GM12878 (cell line): ENCODE measurements at regions not wholly inside any gene's neighbourhood (a gene's known extent, or its start where the extent isn't known, plus 50 kb on each side); places are given as distances from the start of the nearest gene placed in this dataset.
"Not testable (repeated sequence)": the region's sequence is repeated elsewhere in the genome, so short reads cannot be mapped to it uniquely, and the experiment has no call there.

Experiments
- ATAC-seq: fragments of 200-7000 bp; cut with Tn5 transposase; 3 replicates; pipeline ENCODE4 v1.9.1; 2020; ENCODE audit warnings: mild to moderate bottlenecking, moderate library complexity
- BruUV-seq: library from RNA; stranded (reverse); fragments of 400-500 nt; replicated peaks from 2 replicates; lab custom pipeline; 2021; lab: Mats Ljungman, UMichigan
- CTCF ChIA-PET: fragments of 300-600 bp; sonication (Branson Sonifier 250); formaldehyde crosslinking; extraction: SDS; loops from one replicate; lab custom pipeline; 2021; ENCODE audit warnings: inconsistent platforms; lab: Yijun Ruan, JAX
- POLR2A ChIA-PET: fragments of 350-600 bp; formaldehyde crosslinking; extraction: SDS; loops from one replicate; lab custom pipeline; 2021; ENCODE audit warnings: inconsistent platforms; lab: Charles Lee
- RAD21 ChIA-PET: fragments of 300-600 bp; sonication (Branson Sonifier 250); formaldehyde crosslinking; loops from one replicate; lab custom pipeline; 2023; ENCODE audit warnings: antibody characterized with exemption; ENCODE audit not compliant: unreplicated experiment; lab: Charles Lee
- SMC1A ChIA-PET: fragments of 300-600 bp; sonication (Branson Sonifier 250); formaldehyde crosslinking; loops from one replicate; lab custom pipeline; 2023; ENCODE audit not compliant: unreplicated experiment, uncharacterized antibody; lab: Charles Lee
- DNase-seq: peaks from one replicate; pipeline ENCODE4 v3.0.0-alpha.2; 2011; ENCODE audit warnings: low read depth, low spot score
- FAIRE-seq: peaks from 3 replicates; lab custom pipeline; 2011; peaks lifted over from hg19 to GRCh38; lab: Jason Lieb, UNC
- H2AFZ ChIP-seq: 2 replicates; pipeline ENCODE4 v1.6.0; 2011; ENCODE audit warnings: low read depth, low read length, control low read depth; ENCODE audit not compliant: control insufficient read depth
- H3K27ac ChIP-seq: 2 replicates; pipeline ENCODE4 v1.5.1; 2011; ENCODE audit warnings: control low read depth; ENCODE audit not compliant: control insufficient read depth, insufficient read depth
- H3K27me3 ChIP-seq, 2 experiments: replicated peaks in 1 of 2; 2 replicates each; pipeline versions ENCODE4 v1.6.0 to v1.6.1; 2011; ENCODE audit warnings: low read length in 1 of 2; ENCODE audit not compliant: control insufficient read depth in 2 of 2, insufficient read depth in 2 of 2
- H3K36me3 ChIP-seq, 2 experiments: 2 replicates each; pipeline ENCODE4 v1.5.1; 2011; ENCODE audit warnings: low read length in 1 of 2; ENCODE audit not compliant: control insufficient read depth in 2 of 2, insufficient read depth in 2 of 2
- H3K4me1 ChIP-seq: 2 replicates; pipeline ENCODE4 v1.6.1; 2011; ENCODE audit warnings: mild to moderate bottlenecking, low read length, moderate library complexity, mixed read lengths; ENCODE audit not compliant: control insufficient read depth, insufficient read depth
- H3K4me2 ChIP-seq: 2 replicates; pipeline ENCODE4 v1.6.0; 2011; ENCODE audit warnings: control low read depth; ENCODE audit not compliant: control insufficient read depth, insufficient read depth
- H3K4me3 ChIP-seq: fragments of 200-600 bp; sonication (generic); 2 replicates; pipeline ENCODE4 v1.5.1; 2016
- H3K79me2 ChIP-seq: 2 replicates; pipeline ENCODE4 v1.6.0; 2011; ENCODE audit warnings: low read length; ENCODE audit not compliant: control insufficient read depth, insufficient read depth
- H3K9ac ChIP-seq: 2 replicates; pipeline ENCODE4 v1.8.0; 2011; ENCODE audit warnings: low read length, control low read depth, mixed read lengths; ENCODE audit not compliant: control insufficient read depth, insufficient read depth
- H3K9me3 ChIP-seq: replicated peaks from 3 replicates; pipeline ENCODE4 v1.5.1; 2011; ENCODE audit warnings: mild to moderate bottlenecking, low read length; ENCODE audit not compliant: control insufficient read depth, insufficient read depth
- H4K20me1 ChIP-seq: 2 replicates; pipeline ENCODE4 v1.6.0; 2011; ENCODE audit not compliant: control insufficient read depth, insufficient read depth
- WGBS: methylation state at CpG from one replicate; pipeline ENCODE4 v1.1.6; 2016; ENCODE audit warnings: low lambda C conversion rate; ENCODE audit not compliant: insufficient replicate concordance, insufficient coverage; ENCODE audit errors: missing lambda C conversion rate; 5-methylcytosine and 5-hydroxymethylcytosine counted together
- in situ Hi-C: fragments of 300-500 bp; cut with MboI; formaldehyde crosslinking; loops from 9 replicates; pipeline ENCODE4 v1.14.3; 2018; ENCODE audit warnings: mixed read lengths
- intact Hi-C: fragments of 100-400 bp; cut with micrococcal nuclease; formaldehyde crosslinking; loops from one replicate; pipeline ENCODE4 v1.14.2; 2022; ENCODE audit not compliant: unreplicated experiment

GRCh38 chr9:40892315-40892714 is 236.2 kb downstream of the FOXD4L6 start:
- ATAC-seq, FAIRE-seq, H3K36me3 ChIP-seq, intact Hi-C loops, H3K9ac ChIP-seq, in situ Hi-C loops, SMC1A ChIA-PET, POLR2A ChIA-PET, CTCF ChIA-PET, RAD21 ChIA-PET, DNase-seq, H3K4me3 ChIP-seq, H3K9me3 ChIP-seq, H3K27me3 ChIP-seq, H4K20me1 ChIP-seq, BruUV-seq, H3K27ac ChIP-seq, H3K4me2 ChIP-seq, H2AFZ ChIP-seq, H3K79me2 ChIP-seq, H3K4me1 ChIP-seq: not testable (repeated sequence)
- 76% methylated on average over 2 of the region's 2 CpGs for WGBS

GRCh38 chr9:40885858-40886257 is 242.6 kb downstream of the FOXD4L6 start:
- H3K4me1 ChIP-seq, H3K9ac ChIP-seq, H4K20me1 ChIP-seq, H3K4me3 ChIP-seq, FAIRE-seq, H3K4me2 ChIP-seq, H3K27ac ChIP-seq, H3K79me2 ChIP-seq, CTCF ChIA-PET, H3K9me3 ChIP-seq, H3K36me3 ChIP-seq, RAD21 ChIA-PET, POLR2A ChIA-PET, in situ Hi-C loops, DNase-seq, BruUV-seq, ATAC-seq, H3K27me3 ChIP-seq, H2AFZ ChIP-seq, SMC1A ChIA-PET: not testable (repeated sequence)
- 78% methylated on average over 14 of the region's 14 CpGs for WGBS
- intact Hi-C loops = loop anchor here (10.0 kb wide), 1 partner anchor 49 kb away; no protein-coding TSS in a partner anchor

- H3K9me3 ChIP-seq = not testable (repeated sequence)
- 66% methylated on average over 18 of the region's 18 CpGs for WGBS
Measured at GRCh38 chr9:40884902-40885490, 243.5 kb downstream of the FOXD4L6 start.

More at GRCh38 chr9:40884902-40885490, 243.5 kb downstream of the FOXD4L6 start:
- DNase-seq, H2AFZ ChIP-seq, H3K27ac ChIP-seq, POLR2A ChIA-PET, CTCF ChIA-PET, H3K27me3 ChIP-seq, FAIRE-seq, in situ Hi-C loops, H3K4me3 ChIP-seq, H3K4me2 ChIP-seq, H3K79me2 ChIP-seq, RAD21 ChIA-PET, BruUV-seq, H3K36me3 ChIP-seq, H3K9ac ChIP-seq, H4K20me1 ChIP-seq, H3K4me1 ChIP-seq, ATAC-seq, SMC1A ChIA-PET: not testable (repeated sequence)
- intact Hi-C loops = loop anchor here (10.0 kb wide), 1 partner anchor 50 kb away; no protein-coding TSS in a partner anchor
